HG03139 (cell line): ENCODE measurements at regions not wholly inside any gene's neighbourhood (a gene's known extent, or its start where the extent isn't known, plus 50 kb on each side); places are given as distances from the start of the nearest gene placed in this dataset.

Experiments used
- ATAC-seq: cut with Tn5 transposase; IDR thresholded peaks from one replicate; pipeline ENCODE4 v1.9.1; 2021; ENCODE audit not compliant: unreplicated experiment

DNA sequence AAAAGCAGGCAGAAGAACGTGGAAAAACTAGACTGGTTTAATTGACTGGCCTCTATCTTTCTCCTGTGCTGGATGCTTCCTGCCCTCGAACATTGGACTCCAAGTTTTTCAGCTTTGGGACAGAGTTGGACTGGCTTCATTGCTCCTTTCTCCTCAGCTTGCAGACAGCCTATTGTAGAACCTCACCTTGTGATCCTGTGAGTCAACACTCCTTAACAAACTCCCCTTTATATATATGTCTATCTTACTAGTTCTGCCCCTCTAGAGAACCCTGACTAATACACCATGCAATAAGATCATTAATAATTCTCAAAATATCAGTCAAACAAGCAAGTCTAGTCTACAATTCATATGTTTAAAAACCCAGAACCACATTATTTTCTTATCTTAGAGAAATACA is 662.4 kb downstream of the TBC1D4 start:
- no peak for ATAC-seq

DNA sequence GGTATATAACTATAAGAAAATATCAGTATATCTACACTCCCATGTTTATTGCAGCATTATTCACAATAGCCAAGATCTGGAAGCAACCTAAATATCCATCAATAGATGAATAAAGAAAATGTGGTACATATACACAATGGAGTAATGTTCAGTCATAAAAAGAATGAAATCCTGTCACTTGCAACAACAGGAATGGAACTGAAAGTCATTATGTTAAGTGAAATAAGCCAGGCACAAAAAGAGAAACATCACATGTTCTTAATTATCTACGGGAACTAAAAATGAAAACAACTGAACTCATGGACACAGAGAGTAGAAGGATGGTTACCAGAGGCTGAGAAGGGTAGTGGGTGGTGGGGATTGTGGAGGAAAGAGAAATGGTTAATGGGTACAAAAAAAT is 665.2 kb downstream of the TBC1D4 start:
- no peak for ATAC-seq

DNA sequence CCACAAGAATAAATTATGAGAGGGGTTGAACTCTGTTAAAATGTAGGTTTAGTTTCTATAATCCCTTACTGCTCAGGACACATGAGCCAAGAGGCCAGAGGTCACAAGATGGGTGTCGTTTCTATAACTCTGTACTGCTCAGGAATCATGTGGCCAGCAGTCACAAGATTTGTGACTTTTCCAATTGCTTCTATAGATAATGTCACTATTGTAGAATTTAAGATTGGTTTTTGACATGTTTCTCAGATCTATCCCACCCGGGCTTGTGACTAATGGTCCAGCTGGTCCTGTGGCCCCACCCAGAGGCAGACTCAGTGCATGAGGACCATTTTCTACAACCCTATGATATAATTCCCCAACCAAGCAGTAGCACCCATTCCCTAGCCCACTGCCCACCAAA is 662.0 kb upstream of the KLF12 start:
- ATAC-seq: no peak

DNA sequence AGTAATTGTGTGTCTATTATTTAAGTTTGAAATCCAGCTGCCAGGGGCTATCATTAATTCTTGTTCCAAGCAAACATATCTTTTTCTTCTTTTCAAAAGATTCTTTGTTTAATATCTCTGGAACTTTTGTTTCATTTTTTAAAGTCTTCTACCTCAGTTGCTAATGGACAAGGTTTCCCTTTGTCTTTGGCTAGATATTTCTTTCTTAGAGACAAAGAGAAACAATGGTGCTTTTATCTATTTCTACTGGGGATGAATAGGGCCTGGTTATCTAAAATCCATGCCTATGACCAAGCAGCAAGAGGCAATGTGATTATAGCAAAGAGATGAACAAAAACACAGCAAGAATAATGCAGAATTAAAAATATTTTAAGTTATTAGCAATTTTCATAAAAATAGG is 661.3 kb upstream of the KLF12 start:
- no peak for ATAC-seq

DNA sequence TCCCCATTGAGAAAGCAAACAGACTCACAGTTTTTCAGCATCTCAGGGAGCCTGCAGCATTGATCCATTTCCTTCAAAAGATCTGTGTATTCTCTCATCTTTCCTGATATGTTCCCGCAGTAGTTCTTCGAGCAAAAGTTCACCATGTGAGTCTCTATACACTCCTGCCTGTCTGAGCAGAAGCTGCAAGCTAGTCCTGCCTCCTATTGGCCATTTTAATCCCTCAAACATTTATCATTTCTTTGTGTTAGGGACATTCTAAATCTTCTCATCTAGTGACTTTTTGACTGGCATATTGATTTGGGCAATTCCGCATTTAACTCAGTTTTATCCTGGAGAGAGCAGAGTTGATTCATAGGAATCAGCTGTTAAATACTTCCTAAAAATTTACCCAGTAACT is 660.4 kb upstream of the KLF12 start:
- no peak for ATAC-seq

- no peak for ATAC-seq
Observed at GRCh38 chr13:74794147-74794546, 659.9 kb upstream of the KLF12 start.

DNA sequence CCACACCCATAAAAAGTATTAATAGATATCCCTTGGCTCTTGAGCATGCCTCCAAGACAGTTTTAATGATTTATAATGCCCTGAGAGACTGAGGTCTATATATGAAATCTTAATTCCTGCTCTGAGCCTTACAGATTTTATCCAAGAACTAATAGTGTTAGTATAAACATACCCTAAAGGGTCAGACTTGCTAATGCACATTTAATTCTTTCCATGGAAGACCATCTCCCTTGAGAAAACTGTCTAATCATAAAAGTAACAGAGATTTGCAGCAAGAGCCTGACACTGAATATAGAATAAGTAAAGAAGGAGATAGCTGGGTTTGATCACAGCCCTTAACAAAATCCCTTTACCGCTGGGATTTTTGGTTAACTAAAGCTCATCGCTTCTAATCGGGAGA is 650.8 kb upstream of the KLF12 start:
- ATAC-seq: no peak

DNA sequence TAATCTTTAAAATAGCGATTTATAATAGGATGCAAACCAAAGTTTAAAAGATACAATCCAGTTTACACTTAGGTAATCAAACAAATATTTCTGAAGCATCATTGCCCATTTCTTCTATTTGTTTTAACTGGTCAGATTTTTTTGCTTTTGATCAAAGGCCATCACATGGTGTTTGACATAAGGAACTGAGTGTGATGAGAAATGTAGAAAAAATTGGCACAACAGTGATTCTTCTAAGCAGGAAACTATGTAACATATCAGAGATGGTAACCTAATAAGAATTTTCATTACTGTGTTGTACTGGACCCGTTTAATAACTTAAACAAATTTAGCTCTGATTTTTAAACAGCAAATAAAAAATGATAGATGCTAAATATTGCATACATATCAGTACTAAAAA is 644.7 kb upstream of the KLF12 start:
- no peak for ATAC-seq

GRCh38 chr13:74778087-74778486 is 643.9 kb upstream of the KLF12 start:
- ATAC-seq: no peak

GRCh38 chr13:74774264-74774663 is 640.1 kb upstream of the KLF12 start:
- ATAC-seq: no peak

GRCh38 chr13:74773248-74773647 is 639.0 kb upstream of the KLF12 start:
- ATAC-seq: no peak

DNA sequence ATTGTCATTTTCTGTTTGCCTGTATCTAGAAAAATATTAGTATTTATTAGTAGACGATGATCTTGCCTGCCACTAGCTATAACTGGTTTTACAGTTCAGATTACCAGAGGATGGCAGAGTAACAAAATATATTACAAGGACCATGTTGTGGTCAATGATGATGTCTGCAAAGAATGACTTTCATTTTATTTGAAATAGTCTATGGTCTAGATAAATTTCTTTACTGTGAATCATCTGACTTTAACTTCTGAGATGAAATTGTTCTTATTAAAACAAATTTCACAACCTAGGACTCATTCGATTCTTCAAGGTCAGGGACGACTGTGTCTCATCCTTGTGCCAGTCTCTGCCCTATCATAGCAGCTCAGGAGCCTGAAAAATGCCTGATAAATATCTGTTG is 637.8 kb upstream of the KLF12 start:
- no peak for ATAC-seq

DNA sequence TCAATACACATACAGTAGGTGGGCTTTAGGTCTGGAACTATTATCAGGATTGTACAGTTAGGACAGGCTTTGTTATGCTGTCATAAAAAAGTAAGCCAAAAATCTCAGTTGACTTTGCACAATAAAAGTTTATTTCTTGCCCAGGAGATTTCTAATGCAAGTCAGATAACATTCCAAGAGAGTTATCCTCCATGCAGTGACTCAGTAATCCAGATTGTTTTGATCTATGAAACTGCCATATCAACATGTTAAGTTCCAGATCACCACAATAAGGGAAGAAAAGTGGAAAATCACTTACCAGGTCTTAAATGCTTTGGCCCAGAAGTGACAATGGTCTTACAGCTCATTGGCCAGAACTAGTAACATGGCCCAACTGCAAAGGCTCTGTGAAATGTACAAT is 636.2 kb upstream of the KLF12 start:
- no peak for ATAC-seq

DNA sequence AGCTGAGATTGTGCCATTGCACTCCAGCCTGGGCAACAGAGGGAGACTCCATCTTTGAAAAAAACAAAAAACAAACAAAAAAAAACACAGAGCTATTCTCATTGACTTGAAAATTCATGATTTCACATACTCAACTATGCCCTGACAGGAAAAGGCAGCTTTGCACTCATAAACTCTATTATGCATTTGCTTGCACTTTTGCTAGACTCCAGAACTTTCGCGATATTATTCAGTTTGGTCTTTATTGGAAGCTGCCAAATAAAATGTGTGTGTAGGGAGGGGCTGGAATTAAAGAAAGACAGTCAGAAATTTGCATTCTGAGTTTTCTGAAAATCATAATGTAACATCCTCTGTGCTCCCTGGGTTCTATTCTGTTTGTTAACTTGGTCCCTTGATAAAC is 635.1 kb upstream of the KLF12 start:
- ATAC-seq: no peak

DNA sequence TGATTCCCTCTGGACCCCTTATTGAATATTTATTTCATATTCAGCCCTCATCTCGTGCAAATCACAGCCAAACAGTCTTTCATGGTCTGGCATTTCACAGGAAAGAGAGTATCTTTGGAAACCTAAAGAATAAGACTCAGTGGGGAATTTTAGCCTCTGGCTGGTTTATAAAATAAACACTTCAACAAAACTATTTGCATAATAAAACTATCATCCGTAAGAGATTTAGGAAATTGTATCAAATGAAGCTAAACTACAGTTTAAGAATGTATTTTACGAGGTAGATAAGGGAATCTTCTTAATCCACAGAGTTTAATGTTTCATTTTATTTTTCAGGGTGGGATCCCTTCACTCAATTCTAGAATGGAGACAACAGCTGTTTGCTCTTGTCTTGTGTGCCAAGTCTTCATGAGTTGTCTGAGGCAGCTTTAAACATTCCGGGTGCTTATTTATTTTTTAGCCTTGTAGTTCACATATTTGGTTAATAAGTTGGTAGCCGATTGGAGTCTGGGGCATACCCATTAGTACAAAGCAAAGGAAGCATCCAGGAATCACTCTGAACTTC is 634.4 kb upstream of the KLF12 start:
- ATAC-seq: no peak

DNA sequence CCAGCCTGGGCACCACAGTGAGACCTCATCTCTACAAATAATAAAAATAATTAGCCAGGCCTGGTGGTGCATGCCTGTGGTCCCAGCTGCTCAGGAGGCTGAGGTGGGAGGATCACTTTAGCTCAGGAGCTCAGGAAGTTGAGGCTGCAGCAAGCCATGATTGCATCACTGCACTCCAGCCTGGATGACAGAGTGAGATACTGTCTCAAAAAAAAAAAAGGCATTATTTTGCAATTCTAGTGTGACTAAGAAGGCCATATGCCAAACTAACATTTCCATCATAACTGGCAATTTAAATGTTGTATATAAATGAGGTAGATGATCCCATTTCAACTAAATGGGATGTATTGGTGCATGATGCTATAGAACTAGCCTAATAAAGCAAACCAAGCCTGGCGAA is 632.8 kb upstream of the KLF12 start:
- ATAC-seq: no peak

- ATAC-seq: no peak
Observed at GRCh38 chr13:74765955-74766354, 631.8 kb upstream of the KLF12 start.

GRCh38 chr13:74761801-74762757 is 627.9 kb upstream of the KLF12 start:
- ATAC-seq: no peak

- ATAC-seq: no peak
Observed at GRCh38 chr13:74758188-74758587, 624.0 kb upstream of the KLF12 start.

- ATAC-seq: no peak
Observed at GRCh38 chr13:74755065-74755464, 620.9 kb upstream of the KLF12 start.

GRCh38 chr13:74751739-74752138 is 617.5 kb upstream of the KLF12 start:
- no peak for ATAC-seq

DNA sequence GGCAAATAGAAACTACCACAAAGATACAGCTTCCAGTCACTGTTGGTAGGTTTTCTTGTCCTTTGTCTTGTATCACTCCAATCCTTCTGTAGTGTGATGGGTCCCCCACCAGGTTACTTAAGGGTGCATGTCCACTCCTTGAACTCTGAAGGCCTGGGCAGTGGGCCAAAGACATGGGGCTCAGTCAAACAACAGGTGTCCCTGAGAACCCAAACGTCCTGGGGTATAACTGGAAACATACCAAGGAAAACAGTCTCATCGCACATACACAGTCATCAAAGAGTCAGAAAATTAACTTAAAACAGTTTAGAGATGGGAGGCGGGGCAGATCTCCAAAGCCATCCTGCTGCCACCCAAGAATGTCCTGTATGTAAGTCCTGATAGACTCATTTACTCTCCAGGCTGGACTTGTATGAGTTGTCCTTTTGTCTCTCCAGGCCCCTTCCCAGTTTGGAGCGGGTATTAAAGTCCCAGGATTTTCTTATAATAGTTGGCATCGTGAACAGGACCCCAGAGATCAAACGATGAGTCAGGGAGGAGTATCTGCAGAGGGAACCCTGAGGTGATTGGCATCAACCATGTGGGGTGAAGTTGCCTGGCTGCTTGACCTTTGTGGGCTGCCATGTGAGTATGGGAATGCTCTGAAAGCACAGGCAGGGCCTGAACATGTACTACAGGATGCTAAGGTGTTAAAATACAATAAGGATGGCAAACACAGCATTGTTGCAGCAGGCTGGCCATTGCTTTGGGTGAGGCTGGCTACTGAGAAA is 613.2 kb upstream of the KLF12 start:
- ATAC-seq: no peak
